ENCODE measurements at regions not wholly inside any gene's neighbourhood (a gene's known extent, or its start where the extent isn't known, plus 50 kb on each side); places are given as distances from the start of the nearest gene placed in this dataset.

GRCh38 chr6:157768863-157769551, 54.0 kb upstream of the SNX9 start:
- no peak for DNase-seq (ENCODE audit: low spot score)

GRCh38 chr6:157769776-157770426, 53.1 kb upstream of the SNX9 start:
- no peak for DNase-seq (ENCODE audit: low spot score)
- TF ChIP-seq, protein P1, sequence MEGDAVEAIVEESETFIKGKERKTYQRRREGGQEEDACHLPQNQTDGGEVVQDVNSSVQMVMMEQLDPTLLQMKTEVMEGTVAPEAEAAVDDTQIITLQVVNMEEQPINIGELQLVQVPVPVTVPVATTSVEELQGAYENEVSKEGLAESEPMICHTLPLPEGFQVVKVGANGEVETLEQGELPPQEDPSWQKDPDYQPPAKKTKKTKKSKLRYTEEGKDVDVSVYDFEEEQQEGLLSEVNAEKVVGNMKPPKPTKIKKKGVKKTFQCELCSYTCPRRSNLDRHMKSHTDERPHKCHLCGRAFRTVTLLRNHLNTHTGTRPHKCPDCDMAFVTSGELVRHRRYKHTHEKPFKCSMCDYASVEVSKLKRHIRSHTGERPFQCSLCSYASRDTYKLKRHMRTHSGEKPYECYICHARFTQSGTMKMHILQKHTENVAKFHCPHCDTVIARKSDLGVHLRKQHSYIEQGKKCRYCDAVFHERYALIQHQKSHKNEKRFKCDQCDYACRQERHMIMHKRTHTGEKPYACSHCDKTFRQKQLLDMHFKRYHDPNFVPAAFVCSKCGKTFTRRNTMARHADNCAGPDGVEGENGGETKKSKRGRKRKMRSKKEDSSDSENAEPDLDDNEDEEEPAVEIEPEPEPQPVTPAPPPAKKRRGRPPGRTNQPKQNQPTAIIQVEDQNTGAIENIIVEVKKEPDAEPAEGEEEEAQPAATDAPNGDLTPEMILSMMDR (IDR thresholded peaks at IDR 0.05; ENCODE audit: extremely low read depth, missing control alignments) = no peak

More at GRCh38 chr6:157768863-157769551, 54.0 kb upstream of the SNX9 start:
- TF ChIP-seq, protein P1 (IDR thresholded peaks at IDR 0.05; ENCODE audit: extremely low read depth, missing control alignments) = no peak

DNA sequence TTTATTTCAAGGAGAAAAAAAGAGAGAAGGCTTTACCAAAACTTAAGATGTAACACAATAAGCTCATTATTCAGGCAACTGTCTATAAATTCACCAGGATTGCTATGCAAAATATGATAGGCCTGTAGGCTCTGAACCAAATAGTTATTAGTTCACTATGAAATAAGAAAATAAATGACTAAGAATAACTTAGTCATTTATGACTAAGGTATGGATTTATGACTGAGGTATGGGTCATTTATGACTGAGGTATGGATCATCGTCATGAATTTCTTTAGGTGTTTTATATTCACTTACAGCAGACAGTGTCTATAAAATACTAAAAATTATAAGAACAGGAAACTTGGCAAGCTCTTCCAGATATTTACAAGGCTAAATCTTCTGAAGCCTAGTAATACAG, 52.1 kb upstream of the SNX9 start:
- no peak for DNase-seq (ENCODE audit: low spot score)
- TF ChIP-seq, protein P1 (IDR thresholded peaks at IDR 0.05; ENCODE audit: extremely low read depth, missing control alignments) = no peak

DNA sequence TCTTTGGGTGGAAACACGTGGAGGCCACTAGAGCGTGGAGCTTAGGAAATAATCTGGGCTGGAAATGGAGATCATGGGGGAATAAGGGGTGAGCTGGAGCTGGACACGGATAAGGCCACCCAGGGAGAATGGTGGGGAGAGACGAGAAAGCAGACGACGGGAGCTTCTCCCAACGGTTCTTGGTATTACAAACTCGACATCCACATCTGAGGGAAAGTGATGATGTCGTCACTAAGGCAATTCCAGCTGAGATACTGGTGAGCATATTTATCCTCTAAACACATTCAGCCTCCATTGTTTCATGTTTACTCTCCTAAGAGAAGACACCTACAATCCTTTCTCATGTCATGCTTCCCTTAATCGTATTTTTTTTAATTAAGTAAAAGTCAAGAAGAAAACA, 50.2 kb upstream of the SNX9 start:
- DNase-seq (ENCODE audit: low spot score) = no peak
- TF ChIP-seq, protein P1 (IDR thresholded peaks at IDR 0.05; ENCODE audit: extremely low read depth, missing control alignments) = no peak

All from GM20000 (cell line).